Uterus (tissue), 2 donors: ENCODE measurements at regions not wholly inside any gene's neighbourhood (a gene's known extent, or its start where the extent isn't known, plus 50 kb on each side); places are given as distances from the start of the nearest gene placed in this dataset.

Experiments
- CTCF ChIP-seq, 4 experiments: fragments of 200-600 bp in 2 of 4; fragments of 450-650 bp in 2 of 4; sonication (generic) in 2 of 4; IDR thresholded peaks; one replicate each; pipeline ENCODE4 v1.5.1; 2016 to 2019; ENCODE audit warnings: antibody characterized with exemption in 4 of 4, mild to moderate bottlenecking in 2 of 4, moderate library complexity in 1 of 4
- POLR2A ChIP-seq, 2 donors: fragments of 450-650 bp; IDR thresholded peaks; one replicate each; pipeline ENCODE4 v1.6.1; 2016; ENCODE audit warnings: antibody characterized with exemption in 2 of 2, mild to moderate bottlenecking in 1 of 2, moderate library complexity in 1 of 2

- TF ChIP-seq CTCF (IDR thresholded peaks at IDR 0.05) (no peak), POLR2A (IDR thresholded peaks at IDR 0.05) (no peak)
Observed at GRCh38 chr3:124230998-124231397, 239.1 kb upstream of the ROPN1 start.
